Neural cell (in vitro differentiated cells): ENCODE measurements at regions not wholly inside any gene's neighbourhood (a gene's known extent, or its start where the extent isn't known, plus 50 kb on each side); places are given as distances from the start of the nearest gene placed in this dataset.

Experiments
- H2AFZ ChIP-seq: fragments of 200-600, 300-800 bp; sonication (generic), shearing (Covaris generic); 2 replicates; pipeline ENCODE4 v1.6.0; 2014; ENCODE audit warnings: low read depth, mild to moderate bottlenecking, antibody characterized with exemption, low read length, moderate library complexity
- H3F3A ChIP-seq: fragments of 200-600 bp; shearing (Covaris generic); 2 replicates; pipeline ENCODE4 v1.6.1; 2016; ENCODE audit warnings: mild to moderate bottlenecking, moderate library complexity, mixed read lengths, antibody characterized with exemption, low read length; ENCODE audit not compliant: insufficient read depth, poor library complexity, severe bottlenecking
- H3K27ac ChIP-seq: fragments of 200-600, 300-800 bp; sonication (generic), shearing (Covaris generic); 2 replicates; pipeline ENCODE4 v1.5.1; 2014; ENCODE audit warnings: mild to moderate bottlenecking, low read length, moderate library complexity
- H3K27me3 ChIP-seq: fragments of 300-800, 200-600 bp; sonication (generic), shearing (Covaris generic); 2 replicates; pipeline ENCODE4 v1.6.0; 2014; ENCODE audit warnings: mild to moderate bottlenecking, low read depth, low read length, moderate library complexity; ENCODE audit not compliant: insufficient read depth
- H3K36me3 ChIP-seq: fragments of 300-800, 200-600 bp; sonication (generic), shearing (Covaris generic); 2 replicates; pipeline ENCODE4 v1.5.1; 2014; ENCODE audit warnings: mild to moderate bottlenecking, antibody characterized with exemption, low read length, moderate library complexity; ENCODE audit not compliant: insufficient read depth
- H3K4me2 ChIP-seq: fragments of 300-800, 200-600 bp; sonication (generic), shearing (Covaris generic); 2 replicates; pipeline ENCODE4 v1.6.0; 2014; ENCODE audit warnings: mild to moderate bottlenecking, low read length
- H3K4me3 ChIP-seq: fragments of 300-800, 200-600 bp; sonication (generic), shearing (Covaris generic); 2 replicates; pipeline ENCODE4 v1.5.1; 2014; ENCODE audit warnings: mild to moderate bottlenecking, low read length, moderate library complexity
- H3K79me2 ChIP-seq: fragments of 200-600 bp; shearing (Covaris generic); replicated peaks from 2 replicates; pipeline ENCODE4 v1.6.0; 2014; ENCODE audit warnings: mild to moderate bottlenecking, low read length, moderate library complexity; ENCODE audit not compliant: insufficient read depth
- H3K9ac ChIP-seq: fragments of 300-800, 200-600 bp; sonication (generic), shearing (Covaris generic); 2 replicates; pipeline ENCODE4 v1.6.1; 2016; ENCODE audit warnings: mild to moderate bottlenecking, low read length, mixed read lengths
- H3K9me2 ChIP-seq: fragments of 200-600 bp; shearing (Covaris generic); 2 replicates; pipeline ENCODE4 v1.6.1; 2016; ENCODE audit warnings: mild to moderate bottlenecking, low read length, mixed read lengths; ENCODE audit not compliant: insufficient read depth
- H3K9me3 ChIP-seq: fragments of 200-600, 300-800 bp; sonication (generic), shearing (Covaris generic); 2 replicates; pipeline ENCODE4 v1.6.1; 2016; ENCODE audit warnings: mild to moderate bottlenecking, mixed run types, low read length, moderate library complexity, mixed read lengths
- H4K20me1 ChIP-seq: fragments of 200-600 bp; shearing (Covaris generic); 2 replicates; pipeline ENCODE4 v1.6.1; 2016; ENCODE audit warnings: mild to moderate bottlenecking, mixed run types; ENCODE audit not compliant: insufficient read depth
- EP300 ChIP-seq: fragments of 450-650 bp; conservative IDR thresholded peaks from 2 replicates; pipeline ENCODE4 v1.6.1; 2014; ENCODE audit warnings: antibody characterized with exemption, mild to moderate bottlenecking, moderate library complexity; ENCODE audit not compliant: poor library complexity, severe bottlenecking
- EZH2 ChIP-seq: fragments of 200-600, 300-800 bp; shearing (Covaris generic), sonication (generic); IDR thresholded peaks from 2 replicates; pipeline ENCODE4 v1.6.1; 2014; ENCODE audit warnings: antibody characterized with exemption, low read length, borderline replicate concordance, mild to moderate bottlenecking; ENCODE audit not compliant: insufficient read depth, poor library complexity, severe bottlenecking
- MXI1 ChIP-seq: fragments of 450-650 bp; conservative IDR thresholded peaks from 2 replicates; pipeline ENCODE4 v1.6.1; 2014; ENCODE audit warnings: antibody characterized with exemption, mild to moderate bottlenecking; ENCODE audit not compliant: poor library complexity, severe bottlenecking
- POLR2AphosphoS5 ChIP-seq: IDR thresholded peaks from 2 replicates; pipeline ENCODE4 v1.6.1; 2012
- RAD21 ChIP-seq: fragments of 450-650 bp; conservative IDR thresholded peaks from 2 replicates; pipeline ENCODE4 v1.6.1; 2014; ENCODE audit warnings: antibody characterized with exemption, mild to moderate bottlenecking, moderate library complexity
- SMC3 ChIP-seq: fragments of 450-650 bp; conservative IDR thresholded peaks from 2 replicates; pipeline ENCODE4 v1.6.1; 2014; ENCODE audit warnings: antibody characterized with exemption, mild to moderate bottlenecking, moderate library complexity; ENCODE audit not compliant: poor library complexity
- TAF1 ChIP-seq: IDR thresholded peaks from 2 replicates; pipeline ENCODE4 v1.6.1; 2012; ENCODE audit warnings: low read depth
- TF ChIP-seq, protein P1 (sequence below): fragments of 450-650 bp; IDR thresholded peaks from 2 replicates; pipeline ENCODE4 v1.5.1; 2014; ENCODE audit warnings: antibody characterized with exemption, mild to moderate bottlenecking, moderate library complexity; ENCODE audit not compliant: poor library complexity, severe bottlenecking
- TF ChIP-seq, protein P2 (sequence below): IDR thresholded peaks from 2 replicates; pipeline ENCODE4 v1.6.1; 2012; ENCODE audit warnings: borderline replicate concordance

DNA sequence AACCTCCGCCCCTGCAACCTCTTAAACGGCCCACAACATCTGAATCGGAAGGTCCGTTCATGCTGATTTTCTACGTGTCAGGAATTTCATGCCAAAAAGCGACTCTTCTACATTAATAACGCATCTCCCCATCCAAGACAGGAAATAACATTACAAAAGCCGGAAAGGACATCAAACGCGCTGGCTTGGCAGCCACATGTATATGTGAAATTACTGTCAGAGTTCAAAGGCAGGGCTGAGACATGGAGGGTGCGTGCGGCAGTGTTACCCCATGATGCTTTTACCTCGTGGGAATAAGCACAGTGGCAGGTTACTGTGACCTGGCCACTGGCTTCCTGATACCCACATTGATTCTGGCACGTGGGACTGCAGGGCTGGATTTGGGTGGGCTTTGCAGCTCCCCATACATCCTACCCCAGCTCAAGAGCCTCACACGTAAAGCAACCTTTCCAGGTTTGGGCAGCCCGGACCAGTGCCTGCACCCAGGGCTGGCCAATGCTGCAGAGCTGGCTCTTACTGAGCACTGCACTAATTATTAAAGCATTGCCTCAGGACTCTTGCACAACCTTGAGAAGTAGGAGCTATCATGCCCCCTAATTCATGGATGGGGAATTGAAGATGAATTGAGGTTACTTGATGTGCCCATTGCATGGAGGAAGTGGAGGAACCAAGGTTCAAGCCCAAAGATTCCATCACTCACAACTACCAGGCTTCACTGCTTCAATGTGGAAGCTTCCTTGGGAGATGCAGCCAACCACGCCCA is 120.6 kb upstream of the FOXF1 start:
- no peaks in the 10 kb centered on the region for H3F3A ChIP-seq
- H3K27ac ChIP-seq = no peak overlapping the region
- H3K36me3 ChIP-seq = no peaks in the 10 kb centered on the region
- H3K9me2 ChIP-seq = no peaks in the 10 kb centered on the region
- no peaks in the 10 kb centered on the region for H3K79me2 ChIP-seq
- TF ChIP-seq POLR2AphosphoS5 = no peak
- TF ChIP-seq EZH2 = no peak
- no peak for TF ChIP-seq MXI1
- TF ChIP-seq, protein P1, sequence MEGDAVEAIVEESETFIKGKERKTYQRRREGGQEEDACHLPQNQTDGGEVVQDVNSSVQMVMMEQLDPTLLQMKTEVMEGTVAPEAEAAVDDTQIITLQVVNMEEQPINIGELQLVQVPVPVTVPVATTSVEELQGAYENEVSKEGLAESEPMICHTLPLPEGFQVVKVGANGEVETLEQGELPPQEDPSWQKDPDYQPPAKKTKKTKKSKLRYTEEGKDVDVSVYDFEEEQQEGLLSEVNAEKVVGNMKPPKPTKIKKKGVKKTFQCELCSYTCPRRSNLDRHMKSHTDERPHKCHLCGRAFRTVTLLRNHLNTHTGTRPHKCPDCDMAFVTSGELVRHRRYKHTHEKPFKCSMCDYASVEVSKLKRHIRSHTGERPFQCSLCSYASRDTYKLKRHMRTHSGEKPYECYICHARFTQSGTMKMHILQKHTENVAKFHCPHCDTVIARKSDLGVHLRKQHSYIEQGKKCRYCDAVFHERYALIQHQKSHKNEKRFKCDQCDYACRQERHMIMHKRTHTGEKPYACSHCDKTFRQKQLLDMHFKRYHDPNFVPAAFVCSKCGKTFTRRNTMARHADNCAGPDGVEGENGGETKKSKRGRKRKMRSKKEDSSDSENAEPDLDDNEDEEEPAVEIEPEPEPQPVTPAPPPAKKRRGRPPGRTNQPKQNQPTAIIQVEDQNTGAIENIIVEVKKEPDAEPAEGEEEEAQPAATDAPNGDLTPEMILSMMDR = no peak
- TF ChIP-seq, protein P2, sequence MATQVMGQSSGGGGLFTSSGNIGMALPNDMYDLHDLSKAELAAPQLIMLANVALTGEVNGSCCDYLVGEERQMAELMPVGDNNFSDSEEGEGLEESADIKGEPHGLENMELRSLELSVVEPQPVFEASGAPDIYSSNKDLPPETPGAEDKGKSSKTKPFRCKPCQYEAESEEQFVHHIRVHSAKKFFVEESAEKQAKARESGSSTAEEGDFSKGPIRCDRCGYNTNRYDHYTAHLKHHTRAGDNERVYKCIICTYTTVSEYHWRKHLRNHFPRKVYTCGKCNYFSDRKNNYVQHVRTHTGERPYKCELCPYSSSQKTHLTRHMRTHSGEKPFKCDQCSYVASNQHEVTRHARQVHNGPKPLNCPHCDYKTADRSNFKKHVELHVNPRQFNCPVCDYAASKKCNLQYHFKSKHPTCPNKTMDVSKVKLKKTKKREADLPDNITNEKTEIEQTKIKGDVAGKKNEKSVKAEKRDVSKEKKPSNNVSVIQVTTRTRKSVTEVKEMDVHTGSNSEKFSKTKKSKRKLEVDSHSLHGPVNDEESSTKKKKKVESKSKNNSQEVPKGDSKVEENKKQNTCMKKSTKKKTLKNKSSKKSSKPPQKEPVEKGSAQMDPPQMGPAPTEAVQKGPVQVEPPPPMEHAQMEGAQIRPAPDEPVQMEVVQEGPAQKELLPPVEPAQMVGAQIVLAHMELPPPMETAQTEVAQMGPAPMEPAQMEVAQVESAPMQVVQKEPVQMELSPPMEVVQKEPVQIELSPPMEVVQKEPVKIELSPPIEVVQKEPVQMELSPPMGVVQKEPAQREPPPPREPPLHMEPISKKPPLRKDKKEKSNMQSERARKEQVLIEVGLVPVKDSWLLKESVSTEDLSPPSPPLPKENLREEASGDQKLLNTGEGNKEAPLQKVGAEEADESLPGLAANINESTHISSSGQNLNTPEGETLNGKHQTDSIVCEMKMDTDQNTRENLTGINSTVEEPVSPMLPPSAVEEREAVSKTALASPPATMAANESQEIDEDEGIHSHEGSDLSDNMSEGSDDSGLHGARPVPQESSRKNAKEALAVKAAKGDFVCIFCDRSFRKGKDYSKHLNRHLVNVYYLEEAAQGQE = no peak
- TF ChIP-seq RAD21 = no peak
- TF ChIP-seq EP300 = no peak
- TF ChIP-seq SMC3 = no peak
- H2AFZ ChIP-seq = no peak overlapping the region
- no peak overlapping the region for H3K4me2 ChIP-seq
- H3K4me3 ChIP-seq = no peak overlapping the region
- no peak overlapping the region for H3K9ac ChIP-seq
- no peaks in the 10 kb centered on the region for H3K9me3 ChIP-seq
- no peaks in the 10 kb centered on the region for H4K20me1 ChIP-seq
- H3K27me3 ChIP-seq = no peaks in the 10 kb centered on the region

DNA sequence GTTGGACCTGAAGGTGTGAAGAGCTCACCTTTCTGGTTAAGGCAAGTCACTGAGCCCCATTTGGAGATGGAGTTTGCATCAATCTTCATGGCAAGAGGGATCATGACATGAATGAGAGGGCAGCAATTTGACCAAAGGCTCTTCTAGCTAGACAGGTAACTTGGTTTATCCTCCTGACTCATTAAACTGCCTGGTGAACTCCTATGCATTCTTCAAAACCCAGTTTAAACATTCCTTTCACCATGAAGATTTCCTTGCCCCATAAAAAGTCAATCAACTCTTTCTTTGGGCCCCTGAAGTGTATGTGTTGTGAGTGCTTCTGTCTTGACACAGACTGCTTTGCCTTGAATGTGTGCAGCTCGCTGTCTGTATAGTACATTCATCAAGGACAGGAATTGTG is 120.0 kb upstream of the FOXF1 start:
- H3K36me3 ChIP-seq = no peaks in the 10 kb centered on the region
- H3K27me3 ChIP-seq = no peaks in the 10 kb centered on the region
- TF ChIP-seq TAF1 (no peak), SMC3 (no peak), POLR2AphosphoS5 (no peak), EP300 (no peak), MXI1 (no peak), EZH2 (no peak), RAD21 (no peak)
- TF ChIP-seq, protein P1 = no peak
- TF ChIP-seq, protein P2 = no peak

More for the DNA sequence above, 120.0 kb upstream of the FOXF1 start:
- Histone ChIP-seq H3K4me2 (no peak overlapping the region), H2AFZ (no peak overlapping the region), H3K27ac (no peak overlapping the region), H3K4me3 (no peak overlapping the region), H3K9me2 (no peaks in the 10 kb centered on the region), H3K79me2 (no peaks in the 10 kb centered on the region), H3K9ac (no peak overlapping the region), H3F3A (no peaks in the 10 kb centered on the region), H3K9me3 (no peaks in the 10 kb centered on the region), H4K20me1 (no peaks in the 10 kb centered on the region)
